BLaER1 treated with 17β-estradiol and CSF1 and Interleukin-3, amounts not matched to agents 10 nM and 100 nM (cell line): ENCODE measurements at regions not wholly inside any gene's neighbourhood (a gene's known extent, or its start where the extent isn't known, plus 50 kb on each side); places are given as distances from the start of the nearest gene placed in this dataset.
"Not testable (repeated sequence)": the region's sequence is repeated elsewhere in the genome, so short reads cannot be mapped to it uniquely, and the experiment has no call there.

Source experiments
- H3K27ac ChIP-seq, 11 experiments: shearing (Covaris generic); formaldehyde crosslinking; 2 replicates each; pipeline ENCODE4 v1.8.1; 2022
- H3K27me3 ChIP-seq, 11 experiments: shearing (Covaris generic); formaldehyde crosslinking; 2 replicates each; pipeline ENCODE4 v1.8.1; 2022
- H3K36me3 ChIP-seq, 11 experiments: shearing (Covaris generic); formaldehyde crosslinking; 2 replicates each; pipeline ENCODE4 v1.8.1; 2022
- H3K4me1 ChIP-seq, 10 experiments: shearing (Covaris generic); formaldehyde crosslinking; 2 replicates each; pipeline ENCODE4 v1.8.1; 2022
- H3K4me2 ChIP-seq, 11 experiments: shearing (Covaris generic); formaldehyde crosslinking; 2 replicates each; pipeline ENCODE4 v1.8.1; 2022
- H3K4me3 ChIP-seq, 10 experiments: shearing (Covaris generic); formaldehyde crosslinking; 2 replicates each; pipeline ENCODE4 v1.8.1; 2022
- H3K9ac ChIP-seq, 11 experiments: shearing (Covaris generic); formaldehyde crosslinking; 2 replicates each; pipeline ENCODE4 v1.8.1; 2022
- H3K9me3 ChIP-seq, 11 experiments: shearing (Covaris generic); formaldehyde crosslinking; replicated peaks in 1 of 11; 2 replicates each; pipeline ENCODE4 v1.8.1; 2022
- H4K20me1 ChIP-seq, 11 experiments: shearing (Covaris generic); formaldehyde crosslinking; 2 replicates each; pipeline ENCODE4 v1.8.1; 2022
- Cebpa-rat ChIP-seq, 11 experiments: shearing (Covaris generic); IDR thresholded peaks; 2 replicates each; pipeline ENCODE4 v1.8.1; 2022

GRCh38 chr16:21487956-21488355 is 111.4 kb upstream of the METTL9 start:
- H3K27me3 ChIP-seq, H3K27ac ChIP-seq, H3K9me3 ChIP-seq, H3K4me3 ChIP-seq, H3K9ac ChIP-seq, H3K36me3 ChIP-seq: not testable (repeated sequence)
- Histone ChIP-seq H4K20me1 (peaks cover 0 to 15% (median 11%) of the 10 kb centered on the region in 11 experiments; a peak in 16 of 22 replicates), H3K4me2 (peak overlapping the region in 6 of 11 experiments; percentile 17 to 50 (median 26); a peak in 3 of 22 replicates), H3K4me1 (peaks cover 0 to 14% (median 5%) of the 10 kb centered on the region in 10 experiments; a peak in 12 of 20 replicates)

- H3K27me3 ChIP-seq, H3K9me3 ChIP-seq, H3K36me3 ChIP-seq, H3K27ac ChIP-seq: not testable (repeated sequence)
- Histone ChIP-seq H3K4me1 (peaks cover 16 to 21% (median 16%) of the 10 kb centered on the region in 10 experiments), H4K20me1 (peaks cover 18 to 37% (median 28%) of the 10 kb centered on the region in 11 experiments; a peak in 21 of 22 replicates), H3K4me2 (peak overlapping the region; percentile 43 to 72 (median 65); a peak in 18 of 22 replicates), H3K4me3 (peak overlapping the region in 1 of 10 experiments; percentile 52; a peak in 3 of 20 replicates), H3K9ac (0 out of 22 replicates have a peak overlapping the region, but pooled peaks of 1 of the 11 experiments have one; percentile 52)
Observed at GRCh38 chr16:21499046-21499445, 100.3 kb upstream of the METTL9 start.

GRCh38 chr16:21501223-21501868 is 98.0 kb upstream of the METTL9 start:
- H3K36me3 ChIP-seq = peaks cover 0 to 16% (median 3%) of the 10 kb centered on the region in 11 experiments; a peak in 6 of 22 replicates
- H3K4me3 ChIP-seq = peak overlapping the region; percentile 67 to 97 (median 89)
- peaks cover 37 to 44% (median 39%) of the 10 kb centered on the region in 10 experiments for H3K4me1 ChIP-seq
- H3K27me3 ChIP-seq, H3K9me3 ChIP-seq: not testable (repeated sequence)
- peak overlapping the region; percentile 88 to 99 (median 94) for H3K9ac ChIP-seq
- peaks cover 35 to 60% (median 51%) of the 10 kb centered on the region in 11 experiments; a peak in 21 of 22 replicates for H4K20me1 ChIP-seq
- H3K4me2 ChIP-seq = peak overlapping the region; percentile 60 to 97 (median 88)
- H3K27ac ChIP-seq = peak overlapping the region; percentile 73 to 97 (median 91)

GRCh38 chr16:21501869-21502667 is 97.3 kb upstream of the METTL9 start:
- Histone ChIP-seq H3K4me3 (peak overlapping the region; percentile 67 to 97 (median 89)), H3K27me3 (no peaks in the 10 kb centered on the region), H3K9me3 (no peaks in the 10 kb centered on the region), H3K27ac (peak overlapping the region; percentile 73 to 97 (median 91)), H3K4me2 (peak overlapping the region; percentile 76 to 97 (median 88)), H3K4me1 (peaks cover 44 to 51% (median 47%) of the 10 kb centered on the region in 10 experiments), H4K20me1 (peaks cover 43 to 67% (median 59%) of the 10 kb centered on the region in 11 experiments; a peak in 21 of 22 replicates), H3K36me3 (peaks cover 0 to 16% (median 3%) of the 10 kb centered on the region in 11 experiments; a peak in 6 of 22 replicates), H3K9ac (peak overlapping the region; percentile 88 to 99 (median 94))
- TF ChIP-seq Cebpa-rat (IDR thresholded peaks at IDR 0.05) = no peak

- H3K36me3 ChIP-seq = peaks cover 3 to 25% (median 9%) of the 10 kb centered on the region in 11 experiments; a peak in 11 of 22 replicates
- H3K27ac ChIP-seq = peak overlapping the region in 3 of 11 experiments; percentile 29 to 44 (median 34); a peak in 3 of 22 replicates
- H3K27me3 ChIP-seq, H3K9me3 ChIP-seq: not testable (repeated sequence)
- peaks cover 57 to 80% (median 72%) of the 10 kb centered on the region in 11 experiments for H4K20me1 ChIP-seq
- peaks cover 59 to 66% (median 61%) of the 10 kb centered on the region in 10 experiments for H3K4me1 ChIP-seq
- peak overlapping the region in 1 of 10 experiments; percentile 6; a peak in 1 of 20 replicates for H3K4me3 ChIP-seq
- H3K9ac ChIP-seq = peak overlapping the region in 7 of 11 experiments; percentile 2 to 51 (median 34); a peak in 4 of 22 replicates
- H3K4me2 ChIP-seq = peak overlapping the region; percentile 76 to 97 (median 88)
Observed at GRCh38 chr16:21503574-21503920, 95.8 kb upstream of the METTL9 start.

GRCh38 chr16:21503941-21504832 is 95.2 kb upstream of the METTL9 start:
- Histone ChIP-seq H3K4me1 (peaks cover 66 to 69% (median 68%) of the 10 kb centered on the region in 10 experiments), H3K36me3 (peaks cover 3 to 32% (median 15%) of the 10 kb centered on the region in 11 experiments; a peak in 13 of 22 replicates), H3K9ac (peak overlapping the region in 2 of 11 experiments; percentile 9 to 46; a peak in 1 of 22 replicates), H3K4me2 (peak overlapping the region; percentile 76 to 97 (median 88); a peak in 21 of 22 replicates), H4K20me1 (peaks cover 64 to 84% (median 75%) of the 10 kb centered on the region in 11 experiments)
- not testable (repeated sequence) for H3K9me3 ChIP-seq, H3K27ac ChIP-seq, H3K4me3 ChIP-seq, H3K27me3 ChIP-seq

GRCh38 chr16:21505751-21506520 is 93.4 kb upstream of the METTL9 start:
- H3K9ac ChIP-seq, H3K4me3 ChIP-seq, H3K27ac ChIP-seq, H3K9me3 ChIP-seq, H3K27me3 ChIP-seq: not testable (repeated sequence)
- Histone ChIP-seq H3K4me2 (peak overlapping the region; percentile 79 to 99 (median 95); a peak in 21 of 22 replicates), H3K36me3 (peaks cover 3 to 49% (median 26%) of the 10 kb centered on the region in 11 experiments; a peak in 13 of 22 replicates), H4K20me1 (peaks cover 81 to 93% (median 91%) of the 10 kb centered on the region in 11 experiments), H3K4me1 (peaks cover 83 to 86% (median 85%) of the 10 kb centered on the region in 10 experiments)

GRCh38 chr16:21506857-21507456 is 92.4 kb upstream of the METTL9 start:
- peaks cover 3 to 52% (median 30%) of the 10 kb centered on the region in 11 experiments; a peak in 19 of 22 replicates for H3K36me3 ChIP-seq
- H3K9me3 ChIP-seq, H3K27me3 ChIP-seq: not testable (repeated sequence)
- peak overlapping the region; percentile 5 to 60 (median 42); a peak in 17 of 20 replicates for H3K4me3 ChIP-seq
- H3K4me1 ChIP-seq = peaks cover 93 to 96% (median 95%) of the 10 kb centered on the region in 10 experiments
- H3K9ac ChIP-seq = peak overlapping the region; percentile 33 to 68 (median 54); a peak in 20 of 22 replicates
- peak overlapping the region; percentile 21 to 65 (median 51); a peak in 20 of 22 replicates for H3K27ac ChIP-seq
- H3K4me2 ChIP-seq = peak overlapping the region; percentile 79 to 99 (median 95)
- peaks cover 87 to 98% (median 96%) of the 10 kb centered on the region in 11 experiments for H4K20me1 ChIP-seq

GRCh38 chr16:21507631-21508305 is 91.6 kb upstream of the METTL9 start:
- H4K20me1 ChIP-seq = peaks cover 95 to 100% (median 100%) of the 10 kb centered on the region in 11 experiments
- H3K4me2 ChIP-seq = peak overlapping the region; percentile 79 to 99 (median 95)
- H3K9ac ChIP-seq = peak overlapping the region; percentile 33 to 68 (median 54); a peak in 18 of 22 replicates
- peaks cover 11 to 60% (median 38%) of the 10 kb centered on the region in 11 experiments; a peak in 19 of 22 replicates for H3K36me3 ChIP-seq
- peak overlapping the region; percentile 21 to 65 (median 51); a peak in 18 of 22 replicates for H3K27ac ChIP-seq
- peak overlapping the region in 9 of 10 experiments; percentile 5 to 60 (median 43); a peak in 16 of 20 replicates for H3K4me3 ChIP-seq
- H3K4me1 ChIP-seq = peaks cover 98 to 100% (median 100%) of the 10 kb centered on the region in 10 experiments
- H3K9me3 ChIP-seq, H3K27me3 ChIP-seq: not testable (repeated sequence)
